GF-D8 (cell line): ENCODE measurements at regions not wholly inside any gene's neighbourhood (a gene's known extent, or its start where the extent isn't known, plus 50 kb on each side); places are given as distances from the start of the nearest gene placed in this dataset.
"Not testable (repeated sequence)": the region's sequence is repeated elsewhere in the genome, so short reads cannot be mapped to it uniquely, and the experiment has no call there.

Source experiments
- DNase-seq: peaks from one replicate; lab custom pipeline; 2025; lab: John Stamatoyannopoulos, UW

- DNase-seq = no peak
Observed at GRCh38 chr7:106583706-106584690, 77.0 kb downstream of the CCDC71L start.

DNA sequence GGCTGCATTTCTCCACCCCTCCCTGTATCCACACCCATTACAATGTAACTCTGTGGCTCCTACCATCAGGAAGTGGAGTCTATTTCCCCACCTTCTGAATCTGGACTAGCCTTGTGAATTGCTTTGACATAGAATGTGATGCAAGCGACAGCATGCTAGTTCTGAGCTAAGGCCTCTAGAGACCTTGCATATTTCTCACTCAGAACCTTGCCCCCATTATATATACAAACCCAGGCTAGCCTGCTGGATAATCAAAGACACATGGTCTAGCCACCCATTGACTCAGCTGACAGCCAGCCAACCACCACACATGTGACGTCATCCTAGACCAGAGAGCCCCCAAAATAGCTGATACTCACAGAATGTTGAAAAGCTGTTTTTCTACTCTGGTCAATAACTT is 77.9 kb downstream of the CCDC71L start:
- DNase-seq = no peak

DNA sequence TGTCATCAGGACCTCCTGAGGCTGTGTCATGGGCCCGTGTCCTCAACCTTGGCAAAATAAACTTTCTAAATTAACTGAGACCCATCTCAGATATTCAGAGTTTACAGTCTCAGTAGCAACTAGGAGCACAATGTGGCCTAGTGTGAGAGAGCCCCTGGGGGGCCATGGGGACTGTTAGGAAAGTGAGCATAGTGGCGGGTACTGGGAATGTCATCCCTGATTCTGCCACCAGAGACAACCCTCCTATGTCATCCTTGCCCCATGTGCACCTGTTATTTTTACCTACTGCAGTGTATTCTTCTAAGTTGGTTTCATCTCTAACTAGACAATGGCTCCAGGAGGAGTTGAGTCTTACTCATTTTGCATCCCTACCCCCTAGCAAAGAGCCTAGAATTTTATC is 78.6 kb downstream of the CCDC71L start:
- DNase-seq = no peak

- DNase-seq = not testable (repeated sequence)
Observed at GRCh38 chr7:106579086-106579485, 81.9 kb downstream of the CCDC71L start.

DNA sequence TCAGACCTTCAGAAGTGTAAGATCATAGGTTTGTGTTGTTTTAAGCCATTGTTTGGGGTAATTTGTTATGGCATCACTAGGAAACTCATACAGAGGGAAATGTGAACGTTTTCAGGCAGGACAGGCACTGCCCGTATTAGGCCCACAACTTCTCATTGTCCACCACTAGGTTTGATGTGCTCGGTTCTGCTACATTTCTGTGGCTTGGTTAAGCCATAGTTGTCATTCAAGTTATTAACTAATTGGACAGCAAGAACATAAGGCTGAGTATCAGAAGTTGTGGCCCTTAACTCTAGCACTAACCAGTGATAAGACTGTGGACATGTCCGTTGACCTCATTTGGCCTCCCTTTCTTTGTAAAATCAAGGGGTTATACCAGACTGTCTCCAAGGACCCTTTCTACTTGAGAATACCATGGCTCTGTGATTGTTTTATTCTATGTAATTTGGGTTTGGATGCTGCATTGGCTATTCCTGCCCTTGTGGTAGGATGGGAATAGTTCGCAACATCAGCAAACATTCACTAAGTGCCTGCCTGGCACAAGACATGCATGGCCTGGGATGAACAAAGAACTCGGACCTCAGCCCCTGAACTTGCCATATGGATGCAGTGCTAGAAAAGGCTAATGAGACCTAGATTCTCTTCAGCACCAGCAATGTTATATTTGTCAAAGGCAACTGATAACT is 85.7 kb downstream of the CCDC71L start:
- no peak for DNase-seq

DNA sequence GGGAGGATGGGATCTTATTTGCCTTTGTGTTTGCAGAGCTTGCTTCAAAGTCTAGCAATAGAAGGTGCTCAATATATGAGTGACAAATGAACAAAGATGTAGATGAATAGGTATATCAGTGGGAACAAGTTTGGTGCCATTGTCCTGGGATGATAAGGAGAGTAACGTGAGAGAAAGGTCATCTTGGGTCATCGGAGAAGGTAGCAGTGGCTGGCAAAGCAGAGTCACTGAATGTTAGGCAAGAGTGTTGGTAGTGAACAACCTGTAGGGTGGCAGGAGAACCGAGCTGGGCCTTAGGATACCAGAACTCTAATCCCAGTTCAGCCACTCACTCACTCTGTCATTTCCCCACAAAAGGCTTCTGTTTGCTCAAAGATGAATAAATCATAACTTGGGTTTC is 87.2 kb downstream of the CCDC71L start:
- no peak for DNase-seq

DNA sequence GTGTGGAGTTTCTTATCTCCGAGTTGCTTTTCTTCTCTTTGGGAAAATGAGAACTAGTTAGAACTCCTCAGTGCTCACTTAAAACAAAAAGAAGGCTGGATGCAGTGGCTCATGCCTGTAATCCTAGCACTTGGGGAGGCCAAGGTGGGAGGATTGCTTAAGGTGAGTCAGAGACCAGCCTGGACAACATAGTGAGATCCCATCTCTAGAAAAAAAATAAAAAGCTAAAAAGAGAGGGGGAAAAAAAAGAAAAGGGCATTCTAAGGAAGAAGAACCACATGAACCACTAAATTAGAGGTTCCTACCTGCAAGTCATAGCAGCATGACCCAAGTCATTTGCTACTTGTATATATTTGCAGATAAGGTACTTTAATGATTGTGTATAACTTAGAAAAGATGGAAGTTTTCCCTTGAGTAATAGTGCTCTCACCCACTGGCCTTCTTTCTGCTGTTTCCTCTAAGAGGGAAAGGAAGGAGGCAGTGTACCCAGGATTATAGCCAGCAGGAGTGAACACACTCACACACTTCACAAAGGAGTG is 87.8 kb downstream of the CCDC71L start:
- no peak for DNase-seq

DNA sequence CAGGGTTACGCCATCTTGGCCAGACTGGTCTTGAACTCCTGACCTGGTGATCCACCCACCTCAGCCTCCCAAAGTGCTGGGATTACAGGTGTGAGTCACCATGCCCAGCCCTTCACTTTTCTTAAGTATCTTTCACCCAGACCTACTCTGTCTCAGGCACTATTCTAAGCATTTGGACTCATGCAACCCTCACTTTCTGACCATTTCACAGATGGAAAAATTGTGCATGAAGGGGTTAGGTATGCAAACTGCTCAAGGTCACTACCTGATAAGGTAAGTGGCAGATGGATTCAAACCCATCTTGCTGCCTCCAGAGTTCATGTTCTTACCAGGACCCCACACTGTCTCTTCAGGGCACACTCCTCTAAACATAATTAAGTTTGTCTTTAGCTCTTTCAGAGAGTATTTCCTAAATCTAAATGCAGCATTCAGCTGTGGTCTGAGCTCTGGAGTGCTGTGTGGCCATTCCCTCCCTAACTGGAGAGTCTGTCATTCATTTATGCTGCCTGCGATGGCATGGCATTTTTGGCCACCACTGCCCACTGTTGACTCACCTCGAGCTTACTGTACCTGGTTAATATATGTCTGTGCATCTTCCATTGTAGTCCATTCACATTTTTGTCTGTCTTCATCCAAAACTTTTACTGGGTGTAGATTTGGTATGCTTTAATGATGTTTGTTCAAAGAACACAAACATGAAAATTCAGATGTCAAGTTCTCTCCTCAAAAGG is 88.4 kb downstream of the CCDC71L start:
- no peak for DNase-seq

- no peak for DNase-seq
Observed at GRCh38 chr7:106571563-106571962, 89.4 kb downstream of the CCDC71L start.

DNA sequence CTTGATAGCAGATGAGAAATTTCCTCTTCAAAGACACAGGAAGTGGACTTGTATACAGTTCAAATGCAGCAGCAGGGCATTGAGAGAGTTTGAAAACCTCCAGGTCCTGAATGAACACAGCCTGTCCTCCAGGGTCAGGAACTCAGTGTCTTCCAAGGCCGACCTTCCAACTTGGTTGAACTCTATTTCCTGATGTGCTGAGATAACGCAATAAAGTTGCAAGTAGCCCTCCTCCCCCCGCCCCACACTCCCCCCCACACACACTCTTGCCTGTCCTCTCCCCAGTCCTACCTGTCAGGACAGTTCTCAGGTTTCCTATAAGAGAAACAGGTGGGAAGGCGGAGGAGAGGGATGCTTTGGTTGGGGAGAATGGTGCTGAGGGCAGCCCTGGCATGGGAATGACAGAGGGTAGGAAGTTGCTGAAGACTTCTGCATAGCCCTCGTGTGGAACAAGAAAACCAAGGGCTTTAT is 90.0 kb downstream of the CCDC71L start:
- no peak for DNase-seq

DNA sequence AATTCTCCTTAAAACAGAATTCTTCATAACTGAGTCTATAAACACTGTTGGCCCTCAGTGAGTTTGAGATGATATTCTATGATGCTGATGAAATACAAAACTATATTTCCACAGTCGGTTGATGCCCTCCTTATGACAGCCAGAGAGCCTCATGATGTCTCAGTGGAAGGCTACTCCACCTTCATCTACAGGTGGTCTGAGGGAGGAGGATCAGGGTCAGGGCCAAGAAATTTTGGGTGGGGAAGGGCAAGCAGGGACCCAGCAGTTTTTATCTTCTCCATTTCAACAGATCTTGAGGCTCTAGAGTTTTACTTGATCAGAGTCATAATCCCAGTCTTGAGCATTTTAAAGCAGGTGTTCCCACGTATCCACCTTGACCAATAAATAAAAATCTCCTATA is 90.8 kb downstream of the CCDC71L start:
- no peak for DNase-seq

GRCh38 chr7:106569500-106569929 is 91.4 kb downstream of the CCDC71L start:
- no peak for DNase-seq

- no peak for DNase-seq
Observed at GRCh38 chr7:106568680-106569499, 92.1 kb downstream of the CCDC71L start.

- no peak for DNase-seq
Observed at GRCh38 chr7:106568002-106568679, 92.8 kb downstream of the CCDC71L start.

DNA sequence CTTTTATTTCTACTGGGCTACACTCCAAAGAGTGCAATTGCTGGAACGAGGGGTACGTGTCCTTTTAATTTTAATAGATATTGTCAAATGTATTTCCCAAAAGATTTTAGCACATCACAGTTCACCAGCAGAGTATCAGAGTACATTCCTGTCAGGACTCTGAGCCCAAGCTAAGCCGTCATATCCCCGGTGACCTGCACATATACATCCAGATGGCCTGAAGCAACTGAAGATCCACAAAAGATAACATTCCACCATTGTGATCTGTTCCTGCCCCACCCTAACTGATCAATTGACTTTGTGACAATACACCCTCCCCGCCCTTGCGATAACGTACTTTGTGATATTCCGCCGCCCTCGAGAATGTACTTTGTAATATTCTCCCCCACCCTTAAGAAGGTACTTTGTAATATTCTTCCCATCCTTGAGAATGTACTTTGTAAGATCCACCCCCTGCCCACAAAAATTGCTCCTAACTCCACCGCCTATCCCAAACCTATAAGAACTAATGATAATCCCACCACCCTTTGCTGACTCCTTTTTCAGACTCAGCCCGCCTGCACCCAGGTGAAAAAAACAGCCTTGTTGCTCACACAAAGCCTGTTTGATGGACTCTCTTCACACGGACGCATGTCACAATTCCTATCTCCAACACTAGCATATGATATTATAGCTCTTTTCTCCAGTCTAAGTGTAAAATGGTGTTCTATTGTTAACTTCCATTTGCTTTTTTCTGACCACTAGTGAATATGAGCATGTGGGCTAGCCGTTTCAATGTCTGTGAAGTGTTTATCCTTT is 93.6 kb downstream of the CCDC71L start:
- DNase-seq = not testable (repeated sequence)

GRCh38 chr7:106566672-106567071 is 94.3 kb downstream of the CCDC71L start:
- no peak for DNase-seq

- DNase-seq = no peak
Observed at GRCh38 chr7:106566196-106566595, 94.8 kb downstream of the CCDC71L start.

- no peak for DNase-seq
Observed at GRCh38 chr7:106565428-106565827, 95.5 kb downstream of the CCDC71L start.

DNA sequence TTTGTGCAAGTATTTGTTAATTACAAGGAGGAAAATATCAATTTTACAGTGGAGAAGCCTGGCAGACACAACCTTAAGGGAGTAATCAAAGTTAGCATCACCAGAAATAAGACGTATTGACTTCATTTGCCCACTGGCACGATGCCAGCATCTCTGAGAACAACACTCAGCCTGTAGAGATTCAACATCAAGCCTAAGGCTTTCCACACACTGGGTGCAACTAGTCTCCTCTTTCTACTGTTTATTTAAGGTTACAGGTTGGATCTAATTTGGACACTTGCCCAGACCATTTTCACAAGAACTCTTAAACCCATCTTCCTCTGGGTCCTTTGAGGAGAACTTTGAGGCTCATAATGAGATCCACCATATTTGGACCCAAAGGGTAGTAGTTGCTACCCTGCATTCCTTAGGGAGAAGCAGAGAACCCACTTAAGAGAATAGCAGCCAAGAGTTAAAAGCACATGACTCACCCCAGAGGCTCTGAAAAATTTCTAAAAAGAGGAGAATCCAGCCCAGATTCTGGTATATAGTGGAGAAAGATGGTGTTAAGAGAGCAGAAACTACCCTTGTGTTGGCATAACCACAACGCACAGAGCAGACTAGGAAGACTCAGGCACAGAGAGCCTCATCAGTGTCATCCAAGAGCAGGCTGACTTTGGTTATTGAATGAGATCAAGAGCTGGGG is 97.3 kb downstream of the CCDC71L start:
- no peak for DNase-seq
